Gastrocnemius medialis (tissue), 4 donors: ENCODE measurements at regions not wholly inside any gene's neighbourhood (a gene's known extent, or its start where the extent isn't known, plus 50 kb on each side); places are given as distances from the start of the nearest gene placed in this dataset.
A peak's percentile ranks its signal among the peaks of the same experiment; 100 is the strongest.

Experiments used
- ATAC-seq, 2 donors: fragments of 150-250 bp; one replicate each; pipeline ENCODE4 v1.9.1; 2016
- DNase-seq, 2 donors: peaks; one replicate each; pipeline ENCODE4 v3.0.0-alpha.2; 2019
- H3K27ac ChIP-seq, 4 donors: fragments of 200-600 bp; sonication (generic); 1 replicate in 1 of 4; 2 replicates in 3 of 4; pipeline ENCODE4 v1.5.1; 2016 to 2018; ENCODE audit warnings: mild to moderate bottlenecking in 2 of 4, moderate library complexity in 1 of 4
- H3K27me3 ChIP-seq, 3 donors: fragments of 200-600 bp; sonication (generic) in 2 of 3; 1 replicate in 1 of 3; 2 replicates in 2 of 3; pipeline versions ENCODE4 v1.5.1 to v1.6.0; 2016 to 2019; ENCODE audit warnings: mild to moderate bottlenecking in 1 of 3, moderate library complexity in 1 of 3
- H3K36me3 ChIP-seq, 2 donors: fragments of 200-600 bp; sonication (generic) in 1 of 2; one replicate each; pipeline ENCODE4 v1.5.1; 2017 to 2018
- H3K4me1 ChIP-seq, 2 donors: fragments of 200-600 bp; sonication (generic) in 1 of 2; one replicate each; pipeline ENCODE4 v1.5.1; 2016 to 2017; ENCODE audit warnings: mild to moderate bottlenecking in 2 of 2
- H3K4me3 ChIP-seq, 4 donors: fragments of 200-600 bp; sonication (generic) in 3 of 4; 1 replicate in 1 of 4; 2 replicates in 3 of 4; pipeline ENCODE4 v1.5.1; 2016 to 2019; ENCODE audit warnings: mild to moderate bottlenecking in 2 of 4
- H3K9me3 ChIP-seq, 3 donors: fragments of 200-600 bp; sonication (generic) in 2 of 3; 1 replicate in 1 of 3; 2 replicates in 2 of 3; pipeline ENCODE4 v1.5.1; 2016 to 2019
- POLR2A ChIP-seq, 2 donors: fragments of 450-650 bp; IDR thresholded peaks; one replicate each; pipeline ENCODE4 v1.6.1; 2017; ENCODE audit warnings: antibody characterized with exemption in 2 of 2, mild to moderate bottlenecking in 2 of 2, moderate library complexity in 2 of 2
- in situ Hi-C, 4 donors: fragments of 200-750 bp; cut with MboI; loops; one replicate each; pipeline versions ENCODE4 v1.15.0 to v1.8.0; 2017; ENCODE audit warnings: low sequenced_read_pairs in 4 of 4
- intact Hi-C: fragments of 100-400 bp; cut with DNase I; formaldehyde crosslinking; loops from one replicate; pipeline ENCODE4 v1.15.1; 2023; ENCODE audit warnings: low total_unique reads
- TF ChIP-seq, protein P1 (sequence below), 5 experiments: fragments of 450-650 bp in 3 of 5; fragments of 200-600 bp in 2 of 5; sonication (generic) in 2 of 5; IDR thresholded peaks in 4 of 5; conservative IDR thresholded peaks in 1 of 5; 1 replicate in 4 of 5; 2 replicates in 1 of 5; pipeline ENCODE4 v1.5.1; 2016 to 2019; ENCODE audit warnings: antibody characterized with exemption in 5 of 5, mild to moderate bottlenecking in 3 of 5, moderate library complexity in 3 of 5

DNA sequence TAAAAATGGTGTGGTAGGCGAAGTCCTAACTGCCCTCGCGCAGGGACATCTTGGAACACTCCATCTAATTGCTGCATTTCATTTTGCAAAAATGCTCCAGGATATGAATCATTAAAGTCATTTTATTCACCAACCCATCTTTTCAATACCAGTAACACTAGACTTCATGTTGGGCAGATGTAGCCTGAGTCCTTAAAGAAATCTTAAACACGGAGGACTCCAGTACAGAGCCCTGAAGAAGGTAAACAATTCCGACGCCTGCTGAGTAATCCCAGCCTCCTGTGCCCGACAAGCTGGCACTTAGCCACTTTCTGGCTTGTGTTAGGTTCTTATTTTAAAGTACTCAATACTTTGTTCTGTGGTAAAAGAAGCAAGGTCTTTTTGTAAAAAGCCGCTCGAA is 58.0 kb upstream of the IRS2 start:
- DNase-seq (no peak), ATAC-seq (peak in 1 of 2 donors; percentile 57)

DNA sequence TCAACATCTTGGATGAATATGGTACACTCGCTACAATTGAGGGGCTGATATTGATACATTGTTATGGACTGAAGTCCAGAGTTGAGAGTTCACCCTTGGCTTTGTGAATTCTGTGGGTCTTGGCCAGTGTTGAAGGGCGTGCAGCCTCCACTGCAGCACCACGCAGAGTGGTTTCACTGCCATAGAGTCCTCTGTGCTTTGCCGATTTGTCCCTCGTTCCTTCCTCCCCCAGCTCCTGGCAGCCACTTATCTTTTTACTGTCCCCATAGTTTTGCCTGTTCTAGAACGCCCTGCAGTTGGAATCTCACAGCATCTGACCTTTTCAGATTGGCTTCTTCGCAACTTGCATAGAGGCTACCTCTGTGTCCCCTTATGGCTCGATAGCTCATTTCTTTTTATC is 57.3 kb upstream of the IRS2 start:
- in situ Hi-C loops = no loop called here
- ATAC-seq (no peak), DNase-seq (no peak)
- Histone ChIP-seq H3K4me1 (peaks cover 0 to 16% of the 10 kb centered on the region in 2 donors), H3K27me3 (no peaks in the 10 kb centered on the region), H3K4me3 (no peak overlapping the region), H3K27ac (no peak overlapping the region), H3K36me3 (no peaks in the 10 kb centered on the region), H3K9me3 (no peaks in the 10 kb centered on the region)
- TF ChIP-seq, protein P1, sequence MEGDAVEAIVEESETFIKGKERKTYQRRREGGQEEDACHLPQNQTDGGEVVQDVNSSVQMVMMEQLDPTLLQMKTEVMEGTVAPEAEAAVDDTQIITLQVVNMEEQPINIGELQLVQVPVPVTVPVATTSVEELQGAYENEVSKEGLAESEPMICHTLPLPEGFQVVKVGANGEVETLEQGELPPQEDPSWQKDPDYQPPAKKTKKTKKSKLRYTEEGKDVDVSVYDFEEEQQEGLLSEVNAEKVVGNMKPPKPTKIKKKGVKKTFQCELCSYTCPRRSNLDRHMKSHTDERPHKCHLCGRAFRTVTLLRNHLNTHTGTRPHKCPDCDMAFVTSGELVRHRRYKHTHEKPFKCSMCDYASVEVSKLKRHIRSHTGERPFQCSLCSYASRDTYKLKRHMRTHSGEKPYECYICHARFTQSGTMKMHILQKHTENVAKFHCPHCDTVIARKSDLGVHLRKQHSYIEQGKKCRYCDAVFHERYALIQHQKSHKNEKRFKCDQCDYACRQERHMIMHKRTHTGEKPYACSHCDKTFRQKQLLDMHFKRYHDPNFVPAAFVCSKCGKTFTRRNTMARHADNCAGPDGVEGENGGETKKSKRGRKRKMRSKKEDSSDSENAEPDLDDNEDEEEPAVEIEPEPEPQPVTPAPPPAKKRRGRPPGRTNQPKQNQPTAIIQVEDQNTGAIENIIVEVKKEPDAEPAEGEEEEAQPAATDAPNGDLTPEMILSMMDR (IDR thresholded peaks at IDR 0.05 in 4 of 5, conservative IDR thresholded peaks at IDR 0.05 in 1 of 5) = no peak
- no peak for TF ChIP-seq POLR2A (IDR thresholded peaks at IDR 0.05)
- intact Hi-C loops = no loop called here

More for the DNA sequence above, 58.0 kb upstream of the IRS2 start:
- TF ChIP-seq POLR2A (IDR thresholded peaks at IDR 0.05) = no peak
- TF ChIP-seq, protein P1 (IDR thresholded peaks at IDR 0.05 in 4 of 5, conservative IDR thresholded peaks at IDR 0.05 in 1 of 5) = no peak
- no peaks in the 10 kb centered on the region for H3K27me3 ChIP-seq
- H3K4me1 ChIP-seq = peaks cover 0 to 16% of the 10 kb centered on the region in 2 donors
- H3K9me3 ChIP-seq = no peaks in the 10 kb centered on the region
- intact Hi-C loops = no loop called here
- in situ Hi-C loops = no loop called here
- H3K27ac ChIP-seq = no peak overlapping the region
- no peaks in the 10 kb centered on the region for H3K36me3 ChIP-seq
- no peak overlapping the region for H3K4me3 ChIP-seq

DNA sequence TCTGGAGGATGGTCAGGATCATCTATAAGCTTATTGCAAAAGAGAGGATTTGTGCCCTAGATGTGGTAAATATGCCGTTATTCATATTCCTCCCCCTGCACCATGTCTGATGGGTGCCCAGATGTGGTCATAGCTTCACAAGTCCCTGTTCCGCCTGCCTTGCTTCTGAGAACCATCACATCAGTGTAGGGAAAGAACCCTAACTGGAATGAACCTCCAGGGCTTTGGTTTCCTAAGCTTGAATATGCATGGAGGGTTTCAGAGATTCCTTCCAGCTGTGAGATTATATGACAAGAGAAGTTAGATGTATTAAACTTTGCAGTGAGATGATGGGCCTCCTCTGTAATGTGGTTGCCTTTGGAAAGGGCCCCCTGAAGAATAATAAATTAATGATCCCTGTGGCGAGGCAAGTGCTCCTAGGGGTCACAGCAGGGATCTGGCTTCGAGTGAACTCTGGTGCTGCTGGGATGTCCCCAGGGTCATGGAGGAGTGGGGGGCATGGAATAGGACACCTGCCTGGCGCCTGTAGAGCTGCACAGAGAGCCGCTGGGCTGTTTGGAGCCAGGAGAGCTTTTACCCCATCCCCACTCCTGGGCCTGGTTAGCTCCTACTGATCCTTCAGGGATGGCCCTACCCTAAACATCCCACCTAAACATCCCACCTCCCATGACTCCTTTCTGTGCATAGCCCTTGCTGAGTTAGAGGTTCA is 56.0 kb upstream of the IRS2 start:
- Histone ChIP-seq H3K27me3 (no peaks in the 10 kb centered on the region), H3K36me3 (no peaks in the 10 kb centered on the region), H3K4me1 (peaks cover 0 to 16% of the 10 kb centered on the region in 2 donors), H3K9me3 (no peaks in the 10 kb centered on the region), H3K27ac (no peak overlapping the region), H3K4me3 (no peak overlapping the region)
- ATAC-seq (no peak), DNase-seq (no peak)
- TF ChIP-seq, protein P1 (IDR thresholded peaks at IDR 0.05 in 4 of 5, conservative IDR thresholded peaks at IDR 0.05 in 1 of 5) = no peak
- TF ChIP-seq POLR2A (IDR thresholded peaks at IDR 0.05) = no peak
- in situ Hi-C loops = no loop called here
- intact Hi-C loops = no loop called here

DNA sequence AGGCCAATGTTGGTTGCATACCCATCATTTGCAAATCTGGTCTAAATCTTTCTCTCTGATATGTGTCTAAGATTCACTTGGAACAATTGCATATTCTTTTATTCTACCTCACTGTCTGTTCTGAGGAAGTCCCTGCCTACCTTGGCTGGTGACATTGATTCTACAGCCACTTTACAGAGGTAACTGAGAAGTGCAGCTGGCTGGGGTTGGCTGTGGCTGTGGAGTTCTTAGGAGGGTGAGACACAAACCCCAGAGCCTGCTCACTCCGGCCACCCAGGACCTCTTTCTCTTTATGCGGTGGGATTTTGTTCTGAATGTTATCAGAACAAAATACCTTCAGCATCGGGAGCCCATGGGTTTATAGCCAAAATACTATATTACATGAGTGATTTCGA is 54.5 kb upstream of the IRS2 start:
- DNase-seq (no peak), ATAC-seq (peak in 1 of 2 donors; percentile 60)
- H3K27ac ChIP-seq = peak overlapping the region in 1 of 4 donors; percentile 17
- no peak for TF ChIP-seq POLR2A (IDR thresholded peaks at IDR 0.05)
- TF ChIP-seq, protein P1 (IDR thresholded peaks at IDR 0.05 in 4 of 5, conservative IDR thresholded peaks at IDR 0.05 in 1 of 5) = no peak
- intact Hi-C loops = no loop called here
- peaks cover 0 to 16% of the 10 kb centered on the region in 2 donors for H3K4me1 ChIP-seq
- no peaks in the 10 kb centered on the region for H3K9me3 ChIP-seq
- H3K36me3 ChIP-seq = no peaks in the 10 kb centered on the region
- no peaks in the 10 kb centered on the region for H3K27me3 ChIP-seq
- in situ Hi-C loops = no loop called here
- no peak overlapping the region for H3K4me3 ChIP-seq
